ENCODE measurements at regions not wholly inside any gene's neighbourhood (a gene's known extent, or its start where the extent isn't known, plus 50 kb on each side); places are given as distances from the start of the nearest gene placed in this dataset.

DNA sequence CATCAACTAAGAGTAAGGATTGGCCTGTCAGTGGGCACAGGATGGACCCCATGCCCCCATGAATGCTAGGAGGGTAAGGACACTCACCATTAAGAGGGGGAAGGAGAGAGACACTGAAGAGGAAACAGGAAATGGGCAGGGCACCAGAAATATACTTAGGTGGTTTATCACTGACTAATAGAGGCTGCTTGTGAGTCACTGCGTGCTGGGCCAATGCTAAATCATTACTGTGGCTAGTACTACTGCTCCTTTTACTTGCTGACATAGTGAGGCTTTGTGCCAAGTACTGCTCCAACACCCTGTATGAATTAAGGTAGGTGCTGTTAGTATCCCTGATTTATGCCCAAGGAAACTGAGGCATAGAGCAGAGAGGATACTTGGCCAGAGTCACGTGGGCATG, 130.4 kb upstream of the FRMPD4 start:
- TF ChIP-seq LEF1 (IDR thresholded peaks at IDR 0.05; ENCODE audit: borderline replicate concordance) (no peak), ELF4 (IDR thresholded peaks at IDR 0.05) (no peak), SP1 (IDR thresholded peaks at IDR 0.05) (no peak), FOXA1 (IDR thresholded peaks at IDR 0.05) (no peak), BHLHE40 (IDR thresholded peaks at IDR 0.05; ENCODE audit: borderline replicate concordance) (no peak)

All from HEK293T (cell line).